Natural killer cell (primary cell): ENCODE measurements at regions not wholly inside any gene's neighbourhood (a gene's known extent, or its start where the extent isn't known, plus 50 kb on each side); places are given as distances from the start of the nearest gene placed in this dataset.

Experiments used
- ATAC-seq, 3 donors: fragments of 150-1000 bp in 2 of 3; fragments of 200-7000 bp in 1 of 3; cut with Tn5 transposase; 1 replicate in 1 of 3; 2 replicates in 2 of 3; pipeline ENCODE4 v1.10.0; 2021; ENCODE audit warnings: mild to moderate bottlenecking in 2 of 3, moderate library complexity in 2 of 3
- DNase-seq, 2 donors: peaks; one replicate each; pipeline versions ENCODE4 v3.0.0 to v3.0.0-alpha.2; 2013 to 2021; ENCODE audit warnings: mixed read lengths in 1 of 2
- H3K27ac ChIP-seq: one replicate; pipeline ENCODE4 v1.5.1; 2013; ENCODE audit warnings: mild to moderate bottlenecking, low read length
- H3K27me3 ChIP-seq: one replicate; pipeline ENCODE4 v1.6.1; 2013; ENCODE audit warnings: low read length; ENCODE audit not compliant: control insufficient read depth, insufficient read depth
- H3K36me3 ChIP-seq: one replicate; pipeline ENCODE4 v1.6.1; 2013; ENCODE audit warnings: low read length; ENCODE audit not compliant: control insufficient read depth, insufficient read depth
- H3K4me1 ChIP-seq: one replicate; pipeline ENCODE4 v1.6.1; 2013; ENCODE audit warnings: low read length; ENCODE audit not compliant: control insufficient read depth, insufficient read depth
- H3K4me3 ChIP-seq: one replicate; pipeline ENCODE4 v1.5.1; 2013; ENCODE audit warnings: low read length
- H3K9me3 ChIP-seq: one replicate; pipeline ENCODE4 v1.6.1; 2013; ENCODE audit warnings: low read length; ENCODE audit not compliant: control insufficient read depth, insufficient read depth
- H3K27ac Mint-ChIP-seq, 2 donors: one replicate each; pipeline ENCODE4 v1.8.0; 2022; ENCODE audit warnings: mild to moderate bottlenecking in 2 of 2, mixed read lengths in 2 of 2, moderate library complexity in 1 of 2
- H3K27me3 Mint-ChIP-seq, 2 donors: one replicate each; pipeline ENCODE4 v1.8.0; 2022; ENCODE audit warnings: low read depth in 2 of 2, mixed read lengths in 2 of 2
- H3K36me3 Mint-ChIP-seq: one replicate; pipeline ENCODE4 v1.8.0; 2022; ENCODE audit warnings: mixed read lengths
- H3K4me1 Mint-ChIP-seq, 2 donors: one replicate each; pipeline ENCODE4 v1.8.0; 2022; ENCODE audit warnings: mixed read lengths in 2 of 2
- H3K4me3 Mint-ChIP-seq: one replicate; pipeline ENCODE4 v1.8.0; 2022; ENCODE audit warnings: mild to moderate bottlenecking, moderate library complexity, mixed read lengths
- H3K9me3 Mint-ChIP-seq, 2 donors: one replicate each; pipeline ENCODE4 v1.8.0; 2022; ENCODE audit warnings: mixed read lengths in 2 of 2
- CTCF ChIP-seq: fragments of 200-600 bp; IDR thresholded peaks from one replicate; pipeline ENCODE4 v1.8.0; 2022; ENCODE audit warnings: antibody characterized with exemption
- WGBS: methylation state at CpG from one replicate; pipeline ENCODE4 v1.1.7; 2013; ENCODE audit warnings: missing lambda C conversion rate; ENCODE audit not compliant: insufficient coverage; 5-methylcytosine and 5-hydroxymethylcytosine counted together
- intact Hi-C: fragments of 100-400 bp; cut with micrococcal nuclease; formaldehyde crosslinking; loops from one replicate; pipeline ENCODE4 v1.14.2; 2022

GRCh38 chr9:117521293-117521692 is 106.4 kb upstream of the ASTN2 start:
- DNase-seq, result no peak
- peaks cover 0 to 5% of the 10 kb centered on the region in 2 donors for H3K9me3 Mint-ChIP-seq
- TF ChIP-seq CTCF, result no peak
- ATAC-seq, result no peak
- Histone ChIP-seq H3K36me3 (no peaks in the 10 kb centered on the region), H3K4me3 (no peak overlapping the region), H3K27me3 (no peaks in the 10 kb centered on the region), H3K27ac (no peak overlapping the region), H3K9me3 (no peaks in the 10 kb centered on the region), H3K4me1 (no peaks in the 10 kb centered on the region)
- H3K27me3 Mint-ChIP-seq, result peaks cover 0 to 4% of the 10 kb centered on the region in 2 donors
- H3K36me3 Mint-ChIP-seq, result no peaks in the 10 kb centered on the region
- intact Hi-C loops, result no loop called here
- H3K27ac Mint-ChIP-seq, result no peak overlapping the region
- no peaks in the 10 kb centered on the region for H3K4me1 Mint-ChIP-seq
- WGBS, result 80% methylated on average over 4 of the region's 4 CpGs
- no peak overlapping the region for H3K4me3 Mint-ChIP-seq

- no peak for DNase-seq
- intact Hi-C loops, result no loop called here
- Histone ChIP-seq H3K36me3 (no peaks in the 10 kb centered on the region), H3K9me3 (no peaks in the 10 kb centered on the region), H3K4me3 (no peak overlapping the region), H3K27me3 (no peaks in the 10 kb centered on the region), H3K27ac (no peak overlapping the region), H3K4me1 (no peaks in the 10 kb centered on the region)
- WGBS, result 88% methylated on average over 3 of the region's 4 CpGs
- TF ChIP-seq CTCF, result no peak
- Mint-ChIP-seq H3K27me3 (peaks cover 0 to 4% of the 10 kb centered on the region in 2 donors), H3K9me3 (peaks cover 2 to 7% of the 10 kb centered on the region in 2 donors), H3K27ac (no peak overlapping the region), H3K4me1 (no peaks in the 10 kb centered on the region), H3K36me3 (no peaks in the 10 kb centered on the region), H3K4me3 (no peak overlapping the region)
- ATAC-seq, result no peak
Observed at GRCh38 chr9:117516676-117517632, 102.1 kb upstream of the ASTN2 start.

GRCh38 chr9:117511852-117512481 is 97.1 kb upstream of the ASTN2 start:
- Histone ChIP-seq H3K36me3 (no peaks in the 10 kb centered on the region), H3K4me3 (no peak overlapping the region), H3K9me3 (peaks cover 5% of the 10 kb centered on the region), H3K27ac (no peak overlapping the region), H3K27me3 (no peaks in the 10 kb centered on the region), H3K4me1 (no peaks in the 10 kb centered on the region)
- WGBS, result 90% methylated on average over 4 of the region's 4 CpGs
- Mint-ChIP-seq H3K27ac (no peak overlapping the region), H3K27me3 (no peaks in the 10 kb centered on the region), H3K9me3 (peaks cover 3% of the 10 kb centered on the region in 2 donors), H3K4me3 (no peak overlapping the region), H3K4me1 (no peaks in the 10 kb centered on the region), H3K36me3 (no peaks in the 10 kb centered on the region)
- intact Hi-C loops, result no loop called here
- TF ChIP-seq CTCF, result no peak
- DNase-seq (no peak), ATAC-seq (no peak)
